GM18507 (cell line): ENCODE measurements at regions not wholly inside any gene's neighbourhood (a gene's known extent, or its start where the extent isn't known, plus 50 kb on each side); places are given as distances from the start of the nearest gene placed in this dataset.

ENCODE experiments used
- DNase-seq: peaks from one replicate; pipeline ENCODE4 v3.0.0; 2011; ENCODE audit warnings: low read depth; ENCODE audit not compliant: insufficient read length; ENCODE audit errors: extremely low spot score
- FAIRE-seq: peaks from 2 replicates; lab custom pipeline; 2011; peaks lifted over from hg19 to GRCh38; lab: Jason Lieb, UNC

DNA sequence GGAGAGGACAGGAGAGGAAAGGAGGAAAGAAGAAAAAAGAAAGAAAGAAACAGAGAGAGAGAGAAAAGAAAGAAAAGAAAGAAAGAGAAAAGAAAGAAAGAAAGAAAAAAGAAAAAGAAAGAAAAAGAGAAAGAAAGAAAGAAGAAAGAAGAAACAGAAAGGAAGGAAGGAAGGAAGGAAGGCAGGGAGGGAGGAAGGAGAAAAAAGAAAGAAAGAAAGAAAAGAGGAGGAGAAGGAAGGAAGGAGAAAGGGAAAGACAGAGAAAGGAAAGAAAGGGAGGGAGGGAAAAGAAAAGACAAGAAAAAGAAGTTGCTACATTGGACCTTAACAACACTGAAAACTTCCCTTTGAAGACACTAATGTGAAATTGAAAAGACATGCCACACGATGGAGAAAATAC, 56.6 kb upstream of the CCL2 start:
- FAIRE-seq = no peak

DNA sequence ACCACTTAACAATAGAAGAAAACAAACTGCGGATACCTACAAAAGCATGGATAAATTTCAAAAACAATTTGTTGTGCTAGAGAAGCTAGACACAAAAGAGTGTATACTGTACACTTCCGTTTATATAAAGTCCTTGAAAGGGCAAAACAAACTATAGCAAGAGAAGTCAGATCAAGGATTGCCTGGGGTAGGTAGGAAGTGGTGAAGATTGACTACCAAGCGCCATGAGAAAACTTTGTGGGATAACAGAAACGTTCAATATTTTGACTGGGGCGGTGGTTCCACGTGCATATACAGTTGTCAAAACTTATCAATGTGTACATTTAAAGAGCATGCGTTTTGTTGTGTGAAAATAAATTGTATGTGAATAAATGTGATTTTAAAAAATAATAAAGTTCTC, 55.6 kb upstream of the CCL2 start:
- FAIRE-seq = no peak
- no peak for DNase-seq

More for the DNA sequence above, 56.6 kb upstream of the CCL2 start:
- DNase-seq = no peak

DNA sequence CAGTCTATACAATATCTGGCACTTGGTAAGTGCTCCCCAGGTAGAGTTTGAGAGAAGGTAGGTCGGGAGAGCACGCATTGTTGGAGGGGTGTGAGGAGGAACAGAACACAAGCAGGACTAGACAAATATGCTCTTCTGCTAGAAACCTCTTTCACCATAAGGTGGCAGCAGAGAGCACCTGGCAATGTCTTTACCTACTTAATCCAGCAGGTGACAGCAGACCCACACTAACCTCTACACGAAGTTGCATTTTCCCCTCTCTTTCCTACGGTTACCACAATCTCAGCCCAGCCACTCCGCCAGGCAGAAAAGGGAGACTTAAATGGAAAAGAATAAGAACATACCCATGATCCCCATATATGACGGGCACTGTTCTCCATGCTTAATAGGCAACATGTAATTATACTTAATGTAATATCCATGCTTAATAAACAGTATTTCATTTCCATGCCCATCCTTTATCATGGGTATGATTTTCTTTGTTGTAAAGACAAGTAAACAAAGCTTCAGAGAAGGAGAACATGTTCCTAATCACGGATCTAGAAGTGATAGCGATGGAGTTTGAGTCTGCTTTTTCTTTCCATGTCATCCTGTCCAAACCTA, 55.1 kb upstream of the CCL2 start:
- DNase-seq (peak; percentile 48), FAIRE-seq (peak; percentile 90)

DNA sequence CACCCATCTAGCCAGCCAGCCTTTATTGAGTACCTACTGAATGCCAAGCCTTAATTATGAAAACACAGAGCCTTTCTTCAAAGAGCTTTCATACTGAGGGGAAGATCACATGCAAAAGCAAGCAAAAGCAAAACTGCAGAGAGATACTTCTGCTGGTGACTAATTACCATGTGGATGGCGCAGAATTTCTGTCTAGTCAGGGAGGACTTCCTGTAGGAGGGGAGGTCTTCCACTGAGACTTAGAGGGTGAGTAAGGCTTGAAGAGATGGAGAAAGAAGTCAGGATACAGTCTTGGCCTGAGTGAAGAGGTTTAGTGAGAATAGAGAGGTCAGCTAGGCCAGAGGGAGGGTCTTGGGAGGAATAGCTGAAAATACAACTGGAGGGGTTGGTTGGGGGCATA, 53.9 kb upstream of the CCL2 start:
- FAIRE-seq = no peak
- DNase-seq = no peak

DNA sequence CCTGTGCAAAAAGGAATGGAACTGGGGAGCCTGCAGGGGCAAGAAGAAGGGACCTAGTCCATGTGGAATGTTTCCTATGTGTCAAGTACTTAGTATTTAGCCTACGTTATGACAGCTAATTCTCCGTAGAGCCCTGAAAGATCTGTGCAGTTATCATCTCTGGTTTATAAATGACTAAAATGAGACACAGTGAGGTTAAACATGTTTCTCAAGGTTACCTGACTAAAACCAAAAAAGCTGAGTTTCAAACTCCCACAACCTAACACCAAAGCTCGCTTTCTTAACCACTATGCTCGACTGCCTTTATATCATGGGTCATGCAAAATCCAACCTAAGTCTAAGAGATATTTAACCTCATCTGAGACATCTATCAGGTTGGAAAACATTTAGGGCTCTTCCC, 53.3 kb upstream of the CCL2 start:
- FAIRE-seq (peak; percentile 62), DNase-seq (peak; percentile 2)

DNA sequence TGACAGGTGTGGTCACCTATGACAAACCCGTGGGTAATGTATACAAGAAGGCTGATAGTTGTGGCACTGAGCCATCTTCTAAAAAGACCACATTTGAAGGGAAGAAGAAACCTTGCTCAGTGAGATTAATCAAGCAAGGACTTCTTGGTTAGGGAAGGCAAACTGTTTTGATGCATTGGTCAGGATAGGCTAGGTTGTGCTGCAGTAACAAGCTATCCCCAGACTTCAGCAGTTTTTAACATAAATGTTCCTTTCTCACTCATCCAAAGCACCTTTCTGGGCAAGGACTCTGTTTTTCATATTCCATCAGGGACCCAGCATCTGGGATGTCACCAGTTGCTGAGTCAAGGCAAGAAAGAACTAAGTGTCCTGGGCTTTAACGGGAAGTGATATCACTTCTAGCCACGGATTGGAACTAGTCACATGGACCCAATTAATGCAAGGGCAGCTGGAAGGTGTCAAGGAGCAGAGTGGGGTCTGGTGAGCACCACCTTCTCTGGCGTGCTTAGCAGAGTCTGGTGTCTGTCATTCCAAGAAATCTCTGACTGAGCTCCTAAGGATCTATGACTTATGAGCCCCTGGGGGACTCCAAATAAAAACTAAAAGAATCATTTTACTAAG, 52.0 kb upstream of the CCL2 start:
- DNase-seq (no peak), FAIRE-seq (no peak)

DNA sequence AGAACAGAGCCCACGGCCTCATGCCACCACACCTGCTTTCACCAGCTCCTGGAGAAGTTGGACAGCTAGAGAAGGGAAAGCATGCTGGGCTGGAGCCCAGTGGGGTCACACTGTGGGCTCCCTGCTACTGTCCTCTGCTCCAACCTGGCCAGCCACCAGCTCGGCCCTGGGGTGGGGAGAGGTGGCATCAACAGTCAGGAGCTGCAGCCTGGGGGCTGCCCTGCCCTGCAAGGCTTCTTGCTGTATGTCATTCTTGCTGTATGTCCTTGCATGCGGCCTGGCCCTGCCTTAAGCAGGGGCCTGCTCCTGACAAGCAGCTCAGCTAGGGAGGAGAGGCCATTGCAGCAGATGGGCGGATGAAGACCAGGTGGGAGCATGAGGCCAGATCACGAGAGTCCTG, 50.7 kb upstream of the CCL2 start:
- DNase-seq (no peak), FAIRE-seq (no peak)
